Hematopoietic multipotent progenitor cell treated with erythropoietin and hydrocortisone succinate and interleukin-3 and kit ligand, for 17 days (in vitro differentiated cells): ENCODE measurements at regions not wholly inside any gene's neighbourhood (a gene's known extent, or its start where the extent isn't known, plus 50 kb on each side); places are given as distances from the start of the nearest gene placed in this dataset.

Experiments used
- DNase-seq: peaks from one replicate; pipeline ENCODE4 v3.0.0-alpha.2; 2015; ENCODE audit warnings: low spot score

DNA sequence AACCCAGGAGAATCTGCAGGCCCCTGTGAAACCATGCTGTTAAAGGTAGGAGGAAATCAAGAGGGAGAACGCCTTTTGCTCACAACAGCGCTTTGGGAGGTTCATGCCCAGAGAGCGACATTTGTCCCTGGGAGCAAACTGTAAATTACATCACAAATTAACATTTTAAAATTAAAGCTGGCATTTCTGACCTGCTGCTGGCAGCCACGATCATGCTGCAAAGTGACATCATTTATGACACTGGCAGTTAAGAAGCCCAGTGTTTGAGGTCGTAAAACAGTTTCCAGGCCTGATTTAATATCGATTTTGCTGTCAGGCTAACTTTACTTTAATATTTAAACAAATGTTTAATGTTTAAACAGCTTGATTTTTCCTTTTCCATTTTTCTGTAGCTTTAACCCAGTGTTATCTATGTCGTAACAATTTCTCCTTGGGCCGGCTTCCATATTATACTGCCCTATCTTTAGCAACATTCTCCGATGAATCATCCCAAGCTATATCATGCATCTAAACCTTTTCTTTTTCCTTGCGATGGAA is 86.5 kb upstream of the NPVF start:
- DNase-seq: no peak

DNA sequence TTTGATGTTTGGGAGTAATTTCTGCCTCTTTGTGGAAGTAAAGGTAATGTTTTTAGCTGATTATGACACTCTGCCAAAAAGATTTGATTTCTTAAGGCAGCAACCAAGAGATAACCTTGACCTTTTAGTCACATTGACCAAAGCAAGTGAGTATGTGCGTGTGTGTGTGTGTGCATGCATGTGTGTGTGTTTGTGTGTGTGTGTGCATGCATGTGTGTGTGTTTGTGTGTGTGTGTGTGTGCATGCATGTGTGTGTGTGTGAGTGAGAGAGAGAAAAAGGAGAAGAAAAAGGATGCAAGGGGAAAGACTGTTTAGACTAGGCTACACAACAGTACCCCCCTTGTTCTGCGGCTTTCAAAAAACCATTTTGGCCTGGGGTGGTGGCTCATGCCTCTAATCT is 88.1 kb upstream of the NPVF start:
- no peak for DNase-seq

DNA sequence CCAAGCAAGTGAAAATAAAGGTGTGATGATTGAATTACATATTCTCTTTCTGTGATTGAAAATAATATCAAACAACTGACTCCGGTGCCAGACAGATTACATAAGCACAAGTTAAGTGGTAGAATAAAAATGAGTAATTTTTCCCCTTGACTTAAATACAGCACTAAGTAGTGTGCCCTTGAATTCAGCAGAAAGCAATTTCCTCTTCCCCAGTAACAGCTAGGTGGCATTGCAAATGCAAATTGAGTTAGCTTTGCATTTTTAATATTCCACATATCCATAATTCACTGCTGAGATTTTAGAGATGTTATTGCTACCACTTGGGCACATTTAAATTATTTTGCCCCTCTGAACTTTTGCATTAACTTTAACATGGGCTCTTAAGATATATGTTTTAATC is 89.8 kb upstream of the NPVF start:
- DNase-seq: no peak

DNA sequence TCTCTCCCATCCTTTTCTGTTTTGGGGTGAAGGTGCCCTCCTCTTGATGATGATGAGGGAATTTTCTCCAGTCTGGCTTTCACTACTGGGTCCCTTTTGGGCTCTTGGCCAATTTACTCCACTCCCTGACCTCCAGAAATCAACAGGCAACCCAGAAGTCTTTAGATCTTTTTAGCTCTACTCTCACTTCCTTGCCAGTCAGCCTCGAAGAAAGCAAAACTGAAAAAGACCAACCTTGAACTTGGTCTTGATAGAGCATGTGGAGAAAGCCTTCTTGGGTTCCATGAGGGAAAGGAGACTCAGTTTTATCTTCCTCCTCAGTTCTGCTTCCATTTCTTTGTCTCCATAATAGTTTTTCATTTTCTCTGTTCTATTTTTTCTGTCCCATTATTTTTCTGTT is 91.4 kb upstream of the NPVF start:
- DNase-seq: no peak

DNA sequence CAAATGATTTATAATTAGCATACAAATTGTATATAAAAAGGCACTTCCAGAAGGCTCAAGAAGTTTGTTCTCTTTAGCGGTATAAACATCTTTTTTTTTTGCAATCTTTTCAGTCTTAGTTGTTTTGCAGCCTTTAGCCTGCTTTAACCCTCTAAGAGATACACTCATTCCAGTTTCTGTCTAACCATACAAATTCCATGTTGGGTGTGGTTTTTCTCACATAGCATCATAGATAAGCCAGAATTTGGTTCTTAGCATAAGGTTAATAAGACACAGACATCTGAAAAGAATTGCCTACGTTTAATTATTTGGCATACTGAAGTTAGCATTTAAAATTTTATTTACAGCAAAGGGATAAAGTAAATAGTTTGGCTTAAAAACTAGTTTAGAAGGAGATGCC is 92.5 kb upstream of the NPVF start:
- no peak for DNase-seq

DNA sequence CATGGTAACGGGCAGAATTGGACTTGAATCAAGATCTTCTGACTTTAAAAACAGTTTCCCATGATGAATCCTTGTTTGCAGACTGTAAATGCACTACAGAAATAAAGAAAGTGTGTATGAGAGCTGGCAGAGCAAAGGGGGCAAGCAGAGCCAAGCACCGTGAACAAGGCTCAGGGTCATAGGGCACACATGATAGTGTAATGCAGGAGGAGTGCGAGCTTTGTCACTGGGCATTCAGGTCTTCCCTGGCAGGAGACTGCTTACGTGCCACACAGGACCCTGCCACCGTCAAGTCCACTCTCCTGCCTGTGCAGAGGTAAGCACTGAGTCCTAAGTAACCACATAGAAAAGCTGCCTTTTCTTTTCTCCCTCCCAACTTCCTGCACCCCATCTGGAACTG is 93.1 kb upstream of the NPVF start:
- no peak for DNase-seq

DNA sequence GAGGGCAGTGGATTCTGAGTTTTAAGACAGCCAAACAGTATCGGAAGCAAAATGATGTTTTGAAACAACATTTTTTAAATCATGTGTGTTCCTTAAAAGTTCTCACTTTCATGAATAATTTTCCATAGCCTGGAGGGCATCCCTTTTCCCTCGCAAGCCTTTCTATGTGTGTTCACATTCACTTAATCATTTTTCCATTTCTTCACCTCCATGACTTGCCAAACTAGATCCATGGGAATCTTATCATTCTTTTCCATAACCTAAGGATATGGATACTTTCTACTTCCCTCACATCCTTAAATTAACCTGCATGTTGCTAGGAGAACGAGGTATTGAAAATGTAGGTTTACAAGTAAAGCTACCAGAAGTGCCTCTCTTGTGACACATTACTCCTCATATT is 94.2 kb upstream of the NPVF start:
- DNase-seq: no peak

DNA sequence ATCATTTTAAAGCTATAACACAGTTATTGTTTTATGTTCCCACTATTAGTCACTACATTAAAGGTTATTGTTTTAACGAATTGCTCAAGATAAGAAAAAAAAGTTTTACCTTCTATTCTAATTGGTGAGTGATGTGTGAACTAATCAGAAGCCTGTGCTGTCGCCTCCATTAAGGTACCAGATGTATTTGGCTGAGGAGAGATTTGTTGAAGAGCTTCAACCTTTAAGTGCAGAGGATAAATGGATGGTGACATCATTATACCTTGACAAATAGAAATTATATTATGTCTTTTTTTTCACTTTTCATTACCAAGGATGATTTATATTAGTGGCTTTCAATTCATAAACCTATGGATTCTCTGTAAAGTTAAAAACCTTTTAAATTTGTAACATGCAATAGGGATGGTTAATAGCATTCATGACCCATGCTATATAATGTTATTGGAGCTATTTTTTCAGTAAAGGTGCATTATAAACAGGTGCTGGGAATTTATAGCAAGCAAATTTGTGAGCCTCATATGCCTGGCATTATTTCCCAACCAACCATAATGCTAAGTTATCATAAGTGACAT is 97.0 kb upstream of the NPVF start:
- no peak for DNase-seq

DNA sequence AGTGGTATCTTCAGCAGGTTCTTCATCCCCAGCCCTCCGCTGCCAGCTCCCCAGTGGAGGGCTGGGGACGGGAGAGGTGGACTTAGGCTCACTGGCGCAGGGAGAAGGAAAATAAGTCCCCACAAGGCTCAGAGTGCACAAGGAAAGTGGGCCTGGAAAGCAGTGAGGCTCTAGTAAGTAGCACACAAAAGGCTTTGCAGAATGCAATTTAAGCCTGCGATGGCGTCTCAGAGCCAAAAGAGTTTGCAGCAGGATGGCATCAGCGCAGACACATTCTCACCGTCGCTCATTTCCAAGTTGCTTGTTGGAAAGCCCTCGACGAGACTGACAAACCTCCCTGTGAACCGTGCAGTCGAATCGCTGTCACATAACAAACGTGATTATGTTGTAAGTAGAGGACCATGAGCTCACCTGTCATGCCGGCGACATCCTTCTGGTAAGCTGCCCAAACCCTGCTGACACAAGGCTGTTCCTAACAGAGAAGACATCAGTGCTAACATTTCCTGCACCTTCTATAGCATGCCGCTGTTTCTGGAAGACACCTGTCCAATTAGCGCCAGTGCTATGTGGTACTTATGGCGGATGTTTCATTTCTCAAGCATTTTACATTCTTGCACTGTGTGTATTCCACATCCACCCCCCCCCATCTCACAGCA is 98.3 kb upstream of the NPVF start:
- DNase-seq: no peak

DNA sequence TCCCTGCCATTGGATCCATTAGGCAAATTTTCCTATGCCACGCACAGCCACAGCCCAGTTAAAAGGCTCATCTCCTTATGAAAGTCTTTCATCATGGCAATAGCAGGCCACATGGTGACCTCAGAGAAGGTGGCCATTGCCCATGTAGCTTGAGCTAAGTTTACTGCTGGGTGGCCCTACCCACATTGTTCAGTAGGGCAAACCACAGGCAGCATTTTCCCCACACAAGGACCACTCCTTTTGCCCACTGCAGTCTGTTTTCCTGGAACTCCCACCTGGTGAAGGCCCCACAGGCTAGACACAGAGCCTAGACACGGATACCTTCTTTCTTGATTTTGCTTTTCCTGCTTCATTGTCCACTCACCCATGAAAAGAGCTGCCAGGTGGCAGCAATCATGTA is 101.5 kb upstream of the NPVF start:
- no peak for DNase-seq

DNA sequence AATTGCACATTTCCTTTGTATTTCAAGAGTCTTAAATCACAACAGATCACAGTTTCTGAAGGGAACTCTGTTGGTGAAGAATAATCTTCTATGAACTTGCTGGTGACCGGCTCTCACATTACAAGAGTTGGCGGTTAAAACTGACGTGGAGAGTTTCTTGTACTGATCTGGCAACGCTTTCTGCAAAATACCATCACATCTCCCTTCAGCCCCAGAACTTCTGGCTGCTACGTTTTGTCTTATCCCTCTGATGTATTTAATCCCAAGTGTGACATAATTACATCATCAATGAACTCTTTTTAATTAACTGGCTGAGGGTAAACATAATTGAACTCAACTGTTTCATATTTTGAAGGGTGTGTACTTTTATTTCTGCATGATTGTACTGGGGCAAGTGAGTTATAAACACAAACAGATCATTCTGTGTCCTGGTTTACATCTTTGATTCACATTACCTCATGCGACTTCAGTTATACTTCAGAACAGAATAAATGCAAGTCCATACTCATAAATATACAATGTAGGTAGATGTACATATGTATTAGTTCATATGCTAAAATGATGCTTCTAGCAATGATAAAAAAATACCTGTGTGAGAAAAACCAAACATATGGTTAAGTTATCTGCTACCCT is 105.1 kb upstream of the NPVF start:
- DNase-seq: no peak

DNA sequence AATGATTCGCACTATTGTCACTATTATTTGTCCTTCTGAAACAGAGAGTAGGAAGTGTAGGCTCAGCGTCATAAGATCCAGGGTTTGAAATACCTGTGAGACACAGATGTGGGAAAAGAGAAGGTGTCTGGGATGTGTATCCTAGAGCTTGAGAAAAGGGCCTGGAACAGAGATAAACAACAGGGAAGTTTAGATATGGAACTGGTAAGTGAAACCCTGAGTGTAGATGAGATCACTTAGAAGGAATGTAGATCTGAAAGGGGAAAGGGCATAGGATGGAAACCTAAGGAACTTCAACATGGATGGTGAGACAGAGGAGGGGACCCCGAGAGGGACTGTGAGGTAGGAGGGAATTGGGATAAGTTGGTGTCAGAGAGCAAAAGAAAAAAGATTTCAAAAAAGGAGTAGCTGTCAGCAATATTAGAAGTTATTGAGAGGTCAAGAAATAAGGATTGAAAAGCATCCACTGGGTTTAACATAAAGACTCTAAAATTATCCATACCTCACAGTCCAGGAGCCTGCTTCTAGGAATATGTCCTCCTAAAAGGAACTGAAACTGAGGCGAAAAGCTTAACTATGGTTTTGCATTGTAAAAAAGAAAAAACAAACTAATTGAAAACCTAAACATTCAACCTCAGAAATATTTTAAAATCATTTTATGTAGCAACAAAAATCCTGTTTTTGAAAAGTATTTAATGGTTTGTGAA is 119.2 kb upstream of the NPVF start:
- DNase-seq: no peak

DNA sequence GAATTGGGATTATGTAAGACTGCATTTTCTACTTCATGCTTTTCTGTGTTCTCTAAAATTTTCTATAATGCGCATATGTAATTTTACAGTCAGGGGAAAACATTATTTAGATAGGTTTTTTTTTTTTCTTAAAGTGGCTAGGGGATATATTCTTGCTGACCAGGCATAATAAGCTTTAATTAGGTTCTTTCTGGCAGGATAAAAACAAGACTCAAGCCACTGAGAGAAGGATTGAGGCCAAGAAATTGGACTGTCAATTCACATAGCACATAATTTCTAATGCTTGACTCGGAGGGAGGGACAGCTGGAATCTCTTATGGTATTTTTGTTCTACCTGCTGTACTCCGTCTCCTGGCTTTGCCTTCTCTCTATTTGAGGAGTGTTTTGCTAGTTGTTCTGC is 119.8 kb upstream of the NPVF start:
- DNase-seq: no peak

DNA sequence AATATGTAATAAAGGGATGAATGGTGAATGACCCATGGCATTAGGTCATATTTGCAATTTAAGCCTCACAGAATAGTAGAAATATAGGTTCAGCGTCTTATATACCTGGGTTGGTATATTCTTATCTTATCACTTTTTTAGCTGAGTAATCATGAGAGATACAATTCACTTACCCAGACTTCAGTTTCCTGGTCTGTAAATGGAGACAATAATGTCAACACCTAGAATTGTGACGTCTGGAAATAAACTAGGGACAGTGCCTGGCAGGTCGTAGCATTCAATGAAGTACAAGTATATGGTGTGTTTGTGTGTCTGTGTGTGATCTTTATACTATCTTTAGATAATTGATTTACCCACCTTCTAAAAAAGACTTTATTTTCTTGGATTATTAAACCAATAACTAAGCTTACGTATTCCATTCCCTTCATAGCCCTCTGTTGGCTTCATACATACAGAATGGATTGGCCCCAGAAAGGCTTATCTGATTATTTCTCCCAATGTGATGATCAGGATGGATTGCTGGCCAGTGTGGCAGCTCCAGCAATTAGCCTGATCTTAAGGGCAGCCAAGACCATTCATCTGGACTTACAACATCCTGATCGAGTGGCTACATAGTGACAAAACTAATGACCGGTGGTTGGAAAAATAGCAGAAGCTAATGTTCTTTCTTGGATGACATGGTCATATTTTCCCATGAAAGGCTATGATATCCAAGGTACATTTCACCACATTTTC is 121.2 kb upstream of the NPVF start:
- no peak for DNase-seq

DNA sequence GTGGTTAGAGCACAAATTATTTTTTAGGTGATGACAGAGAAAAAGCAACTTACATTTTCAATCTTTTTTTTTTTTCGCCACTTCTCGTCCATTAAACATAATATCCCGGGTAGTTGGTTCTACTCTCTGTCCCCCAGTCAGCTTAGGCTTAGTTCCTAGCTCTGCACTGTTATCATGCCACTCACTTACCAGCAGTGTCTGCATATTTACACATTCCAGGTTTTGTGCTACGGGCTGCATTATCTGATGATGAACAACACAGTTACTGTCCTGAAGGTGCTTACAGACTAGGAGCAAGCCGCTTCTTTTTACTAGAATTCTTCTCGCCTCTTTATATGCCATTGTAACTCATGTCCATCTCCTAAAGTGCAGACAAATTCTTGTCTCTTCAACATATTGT is 121.8 kb upstream of the NPVF start:
- DNase-seq: no peak

DNA sequence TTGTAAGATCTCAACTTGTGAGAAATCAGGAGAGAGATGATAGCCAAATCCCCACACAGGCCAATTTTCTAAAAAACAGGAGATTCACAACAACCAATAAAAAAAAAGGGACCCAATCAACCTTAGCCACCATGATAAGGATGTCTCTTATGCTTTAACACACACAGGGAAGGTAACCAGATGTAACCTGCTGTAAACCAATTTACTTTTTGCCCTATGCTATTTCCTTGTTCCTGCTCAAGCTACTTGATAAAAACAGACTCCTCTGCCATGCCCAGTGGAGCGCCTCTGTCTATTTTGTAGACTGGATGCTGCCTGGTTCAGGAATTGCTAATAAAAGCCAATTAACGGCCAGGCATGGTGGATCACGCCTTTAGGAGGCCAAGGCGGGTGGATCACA is 123.5 kb upstream of the NPVF start:
- no peak for DNase-seq

DNA sequence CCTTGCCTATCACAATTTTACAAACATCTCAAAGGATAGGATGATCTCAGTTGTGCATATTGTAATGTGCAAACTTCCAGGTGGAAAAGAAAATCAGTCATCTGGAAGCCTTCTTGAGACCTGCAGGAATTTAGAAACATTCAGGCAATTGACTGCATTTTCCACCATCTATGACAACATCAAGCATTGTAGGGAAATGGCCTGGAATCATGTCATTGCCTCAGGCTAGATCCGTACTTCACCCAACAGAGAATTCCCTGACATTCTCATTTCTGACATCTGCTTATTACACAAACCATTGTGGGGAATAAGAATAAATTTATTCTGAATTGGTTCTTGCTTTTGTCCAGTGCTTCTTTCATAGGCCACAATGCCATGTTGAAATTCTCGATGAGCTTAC is 124.9 kb upstream of the NPVF start:
- DNase-seq: no peak

DNA sequence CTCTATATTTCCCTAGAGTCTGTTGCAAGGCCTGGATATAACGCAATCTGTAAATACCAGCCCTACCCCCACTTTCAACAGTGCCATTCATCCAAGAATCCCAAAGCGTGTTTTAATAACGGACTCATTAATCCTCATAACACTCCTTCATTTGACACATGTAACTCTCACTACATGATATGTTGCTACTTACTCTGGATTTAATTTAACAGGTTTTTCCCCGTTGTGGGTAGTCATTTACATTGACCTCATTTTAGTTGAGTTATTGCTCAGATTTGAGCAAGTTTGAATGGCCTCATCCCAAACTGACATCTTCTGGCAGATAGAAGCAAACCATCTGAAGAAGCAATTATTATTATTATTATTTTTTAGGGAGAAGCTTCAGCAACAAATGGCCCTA is 125.4 kb upstream of the NPVF start:
- no peak for DNase-seq

DNA sequence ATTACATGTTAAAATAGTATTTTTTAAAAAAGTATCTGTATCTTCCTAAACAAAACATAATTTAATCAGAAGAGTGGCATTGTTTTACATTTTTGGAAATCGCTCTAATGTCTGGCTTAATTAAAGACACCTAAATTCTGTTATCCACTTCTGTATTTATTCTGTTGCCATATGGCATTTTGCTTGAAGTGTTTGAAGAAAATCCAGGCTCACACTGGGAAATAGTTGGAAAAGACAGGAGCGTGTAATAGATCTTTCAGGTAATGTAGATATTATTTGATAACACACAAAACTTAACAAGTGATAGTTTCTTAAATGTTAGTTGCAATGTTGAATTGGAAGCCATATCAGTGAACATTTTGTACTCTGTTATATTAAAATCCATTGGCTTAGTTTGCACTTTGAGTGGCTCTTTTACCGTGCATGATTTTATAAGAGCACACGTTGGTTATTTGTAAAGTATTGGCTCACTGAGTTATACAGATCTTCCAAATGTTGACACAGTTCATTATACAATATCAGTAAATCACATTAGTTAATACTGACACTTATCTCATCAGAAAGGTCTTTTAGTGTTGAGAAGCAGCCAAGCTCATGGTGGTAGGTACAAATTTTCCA is 128.4 kb upstream of the NPVF start:
- DNase-seq: no peak

DNA sequence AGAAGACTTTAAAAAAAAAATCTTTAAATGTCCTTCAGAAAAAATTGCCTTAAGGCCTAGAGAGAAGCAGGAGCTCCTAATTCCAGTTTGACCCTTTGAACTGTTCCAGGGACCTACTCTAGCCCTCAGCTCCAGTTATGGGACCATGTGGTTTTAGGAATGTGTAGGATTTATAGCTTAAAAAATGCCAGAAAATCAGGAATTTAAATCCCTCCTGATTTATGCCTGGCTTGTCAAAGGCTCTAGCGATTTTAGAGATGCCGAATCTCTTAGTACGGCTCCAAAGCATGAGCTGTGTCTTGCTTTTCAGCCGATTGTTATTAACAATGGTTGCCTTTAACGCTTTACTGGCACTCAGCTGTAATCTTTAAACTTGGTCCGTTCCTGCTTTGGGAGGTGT is 130.6 kb upstream of the NPVF start:
- no peak for DNase-seq

DNA sequence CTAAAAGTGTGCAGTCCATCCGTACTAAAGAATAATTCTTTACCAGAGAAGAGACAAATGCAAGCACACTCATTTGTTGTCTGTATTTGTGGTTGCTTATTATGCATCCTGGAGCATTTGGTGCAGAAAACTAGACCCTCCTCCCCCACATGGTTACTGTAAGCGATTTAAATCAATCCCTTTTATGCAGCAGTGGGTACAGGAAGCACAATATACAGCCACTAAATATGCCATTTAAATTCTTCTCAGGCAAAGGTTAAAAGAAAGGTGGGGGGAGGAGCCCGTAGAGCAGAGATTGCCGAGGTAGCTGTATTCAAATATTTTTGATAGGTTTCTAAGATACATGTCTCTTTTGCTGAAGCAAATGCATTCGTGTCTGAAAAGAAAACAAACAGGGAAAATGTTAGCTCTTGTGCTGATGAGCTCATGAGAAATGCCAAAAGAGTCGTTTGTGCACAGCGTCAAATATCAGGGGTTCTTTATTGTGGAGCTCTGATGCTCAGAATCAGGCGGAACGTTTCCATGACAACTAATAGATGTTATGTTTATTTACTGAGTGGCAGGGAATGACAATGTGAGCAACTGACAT is 131.3 kb upstream of the NPVF start:
- DNase-seq: no peak

DNA sequence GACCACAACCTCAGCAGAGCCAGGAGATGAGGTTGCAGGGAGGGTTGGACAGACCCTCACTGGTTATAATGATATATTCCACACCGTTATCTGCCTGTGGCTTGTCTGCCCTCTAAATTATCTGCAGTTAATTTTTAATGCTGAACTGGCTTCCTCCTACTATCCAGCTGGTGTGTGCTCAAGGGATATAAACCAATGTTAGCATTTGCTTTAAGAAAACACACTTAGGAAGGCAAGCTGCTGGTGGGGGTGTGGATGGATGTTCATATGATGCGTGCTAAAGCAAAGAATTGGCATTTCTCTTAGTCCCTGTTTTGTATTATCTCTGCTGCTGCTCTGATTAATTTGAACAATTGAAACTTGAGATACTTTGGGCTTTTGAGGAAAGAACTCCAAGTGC is 132.2 kb upstream of the NPVF start:
- DNase-seq: no peak
